OCI-LY3 (cell line): ENCODE measurements at regions not wholly inside any gene's neighbourhood (a gene's known extent, or its start where the extent isn't known, plus 50 kb on each side); places are given as distances from the start of the nearest gene placed in this dataset.

Experiments used
- H2AFZ ChIP-seq: fragments of 200-600, 300-600 bp; shearing (Covaris generic); 2 replicates; pipeline ENCODE4 v1.6.0; 2014; ENCODE audit warnings: antibody characterized with exemption, low read depth, low read length
- H3K27ac ChIP-seq: fragments of 200-600, 300-600 bp; sonication (generic); 2 replicates; pipeline ENCODE4 v1.5.1; 2014; ENCODE audit warnings: mild to moderate bottlenecking, low read length, moderate library complexity, mixed read lengths
- H3K27me3 ChIP-seq: fragments of 200-600, 300-600 bp; sonication (generic); 2 replicates; pipeline ENCODE4 v1.6.1; 2014; ENCODE audit warnings: low read depth, low read length, mixed read lengths
- H3K36me3 ChIP-seq: fragments of 200-600, 300-600 bp; sonication (generic); replicated peaks from 2 replicates; pipeline ENCODE3; 2014; ENCODE audit warnings: low read depth, low read length, mixed read lengths
- H3K4me1 ChIP-seq: fragments of 300-600, 200-600 bp; sonication (generic); 2 replicates; pipeline ENCODE4 v1.6.1; 2014; ENCODE audit warnings: low read length, mixed read lengths
- H3K4me2 ChIP-seq: fragments of 200-600, 300-600 bp; sonication (generic); 2 replicates; pipeline ENCODE4 v1.6.1; 2014; ENCODE audit warnings: low read length, mixed read lengths
- H3K4me3 ChIP-seq: fragments of 300-600, 200-600 bp; sonication (generic); 2 replicates; pipeline ENCODE4 v1.5.1; 2014; ENCODE audit warnings: antibody characterized with exemption, mild to moderate bottlenecking, low read length, moderate library complexity
- H3K79me2 ChIP-seq: fragments of 300-600, 200-600 bp; shearing (Covaris generic); 2 replicates; pipeline ENCODE4 v1.6.1; 2014; ENCODE audit warnings: mild to moderate bottlenecking, low read length, mixed read lengths
- H3K9ac ChIP-seq: fragments of 300-600, 200-600 bp; shearing (Covaris generic); 2 replicates; pipeline ENCODE4 v1.6.0; 2014; ENCODE audit warnings: mild to moderate bottlenecking, low read length, moderate library complexity
- H3K9me3 ChIP-seq: fragments of 200-600, 300-600 bp; shearing (Covaris generic); 2 replicates; pipeline ENCODE4 v1.6.1; 2014; ENCODE audit warnings: low read length, mixed read lengths; ENCODE audit not compliant: insufficient read depth
- H4K20me1 ChIP-seq: fragments of 200-600, 300-600 bp; sonication (generic); 2 replicates; pipeline ENCODE4 v1.6.1; 2016; ENCODE audit warnings: low read length, mixed read lengths; ENCODE audit not compliant: insufficient read depth
- EZH2phosphoT487 ChIP-seq: fragments of 200-600 bp; shearing (Covaris generic); IDR thresholded peaks from 2 replicates; pipeline ENCODE4 v1.6.1; 2018; ENCODE audit warnings: antibody characterized with exemption, mixed run types, low read depth
- TF ChIP-seq, protein P1 (sequence below): fragments of 200-600, 300-600 bp; sonication (generic); IDR thresholded peaks from 2 replicates; pipeline ENCODE4 v1.5.1; 2014; ENCODE audit warnings: antibody characterized with exemption, low read length, low read depth

DNA sequence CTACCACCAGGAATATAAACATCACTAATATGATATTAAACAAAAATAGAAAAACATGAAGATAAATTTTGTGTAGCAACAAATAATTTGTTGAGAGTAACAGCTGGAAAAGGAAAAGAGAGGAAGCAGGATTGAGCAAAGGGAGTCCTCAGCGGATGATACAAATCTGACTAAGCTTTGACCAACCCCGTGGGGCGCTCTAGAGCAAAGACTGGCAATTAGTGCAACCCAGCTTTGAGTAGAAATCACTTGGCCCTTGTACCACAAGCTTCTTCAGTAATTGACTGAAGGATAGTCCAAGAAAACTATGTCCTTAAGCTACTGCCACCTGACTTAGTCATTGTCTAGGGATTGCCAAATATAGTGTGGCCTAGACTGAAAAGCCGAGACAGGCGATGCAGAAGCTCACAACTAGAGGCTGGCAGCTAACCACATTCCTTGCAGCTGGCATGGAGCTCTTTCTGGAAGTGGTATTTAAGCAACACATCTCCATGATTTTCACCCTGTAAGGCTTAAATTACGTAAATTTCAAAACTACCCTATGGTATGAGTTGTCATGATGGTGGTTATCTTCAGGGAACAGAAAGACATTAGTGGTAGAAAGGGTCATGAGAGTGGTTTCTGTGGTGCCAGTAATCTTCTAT lies 396.0 kb downstream of the PDGFC start:
- H3K9me3 ChIP-seq = no peaks in the 10 kb centered on the region
- no peaks in the 10 kb centered on the region for H4K20me1 ChIP-seq
- H3K9ac ChIP-seq = no peak overlapping the region
- no peak for TF ChIP-seq EZH2phosphoT487
- TF ChIP-seq, protein P1, sequence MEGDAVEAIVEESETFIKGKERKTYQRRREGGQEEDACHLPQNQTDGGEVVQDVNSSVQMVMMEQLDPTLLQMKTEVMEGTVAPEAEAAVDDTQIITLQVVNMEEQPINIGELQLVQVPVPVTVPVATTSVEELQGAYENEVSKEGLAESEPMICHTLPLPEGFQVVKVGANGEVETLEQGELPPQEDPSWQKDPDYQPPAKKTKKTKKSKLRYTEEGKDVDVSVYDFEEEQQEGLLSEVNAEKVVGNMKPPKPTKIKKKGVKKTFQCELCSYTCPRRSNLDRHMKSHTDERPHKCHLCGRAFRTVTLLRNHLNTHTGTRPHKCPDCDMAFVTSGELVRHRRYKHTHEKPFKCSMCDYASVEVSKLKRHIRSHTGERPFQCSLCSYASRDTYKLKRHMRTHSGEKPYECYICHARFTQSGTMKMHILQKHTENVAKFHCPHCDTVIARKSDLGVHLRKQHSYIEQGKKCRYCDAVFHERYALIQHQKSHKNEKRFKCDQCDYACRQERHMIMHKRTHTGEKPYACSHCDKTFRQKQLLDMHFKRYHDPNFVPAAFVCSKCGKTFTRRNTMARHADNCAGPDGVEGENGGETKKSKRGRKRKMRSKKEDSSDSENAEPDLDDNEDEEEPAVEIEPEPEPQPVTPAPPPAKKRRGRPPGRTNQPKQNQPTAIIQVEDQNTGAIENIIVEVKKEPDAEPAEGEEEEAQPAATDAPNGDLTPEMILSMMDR = peak; percentile 23; the same call in 1 of the 2 replicates
- H3K4me3 ChIP-seq = no peak overlapping the region
- H3K36me3 ChIP-seq = no peaks in the 10 kb centered on the region
- H3K4me1 ChIP-seq = no peaks in the 10 kb centered on the region
- H3K27me3 ChIP-seq = no peaks in the 10 kb centered on the region
- H2AFZ ChIP-seq = peak overlapping the region; percentile 39; the same call in 1 of the 2 replicates
- H3K4me2 ChIP-seq = no peak overlapping the region
- H3K79me2 ChIP-seq = no peaks in the 10 kb centered on the region
- no peak overlapping the region for H3K27ac ChIP-seq

DNA sequence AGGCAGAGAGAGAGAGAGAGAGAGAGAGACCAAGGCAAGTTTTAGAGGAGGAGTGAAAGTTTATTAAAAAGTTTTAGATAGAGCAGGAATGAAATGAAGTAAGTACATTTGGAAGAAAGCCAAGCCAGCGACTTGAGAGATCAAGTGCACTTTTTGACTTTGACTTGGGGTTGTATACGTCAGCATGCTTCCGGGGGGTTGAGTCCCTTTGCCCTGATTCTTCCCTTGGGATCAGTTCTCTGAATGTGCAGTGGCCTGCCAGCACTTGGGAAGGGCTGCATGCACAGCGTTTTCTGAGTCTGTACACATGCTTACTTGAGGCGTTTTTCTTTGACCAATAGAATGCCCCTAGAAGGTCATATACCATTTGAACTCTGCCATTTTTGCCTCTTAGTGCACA lies 400.5 kb downstream of the PDGFC start:
- Histone ChIP-seq H3K4me2 (no peak overlapping the region), H3K9me3 (no peaks in the 10 kb centered on the region), H3K27ac (no peak overlapping the region), H3K9ac (no peak overlapping the region), H2AFZ (no peak overlapping the region), H3K4me3 (no peak overlapping the region), H4K20me1 (no peaks in the 10 kb centered on the region), H3K4me1 (no peaks in the 10 kb centered on the region), H3K36me3 (no peaks in the 10 kb centered on the region), H3K27me3 (no peaks in the 10 kb centered on the region), H3K79me2 (no peaks in the 10 kb centered on the region)
- no peak for TF ChIP-seq EZH2phosphoT487
- TF ChIP-seq, protein P1 = no peak

DNA sequence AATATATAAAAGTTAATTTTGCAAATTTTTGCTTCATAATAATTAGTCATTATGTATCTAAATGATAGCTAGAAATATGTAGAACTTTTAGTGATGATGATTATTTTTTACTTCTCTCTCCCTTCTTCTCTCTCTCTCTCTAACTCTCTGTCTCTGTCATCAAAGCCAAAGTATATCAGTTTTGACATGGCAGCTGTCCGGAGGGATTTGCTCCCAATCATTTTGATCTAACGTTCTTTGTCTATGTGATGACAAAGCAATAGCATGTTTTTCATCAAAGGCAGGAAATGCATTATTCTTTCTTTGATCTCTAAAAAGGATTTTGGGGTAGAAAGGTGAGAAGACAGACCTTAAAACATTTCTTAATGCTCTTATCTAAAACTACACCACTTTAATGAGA lies 402.1 kb downstream of the PDGFC start:
- no peaks in the 10 kb centered on the region for H4K20me1 ChIP-seq
- TF ChIP-seq EZH2phosphoT487 = no peak
- TF ChIP-seq, protein P1 = no peak

DNA sequence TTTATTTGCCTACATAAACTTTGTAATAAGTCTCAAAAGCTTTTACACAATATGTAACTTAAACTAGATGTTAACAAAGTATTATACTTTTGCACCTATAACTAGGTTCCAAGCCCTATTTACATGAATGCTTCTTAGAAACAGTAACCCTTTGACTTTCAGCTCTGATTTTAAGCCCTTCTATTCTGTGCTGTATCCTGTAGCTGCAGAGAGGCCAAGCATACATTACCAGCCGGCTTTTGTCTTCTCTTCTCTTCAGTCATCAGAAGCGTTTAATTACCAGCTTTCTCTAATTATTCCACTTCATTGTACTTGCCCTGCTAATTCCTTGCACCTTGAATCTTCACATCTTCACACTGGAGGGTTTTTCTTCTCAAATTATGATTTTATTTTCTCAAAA lies 403.1 kb downstream of the PDGFC start:
- Histone ChIP-seq H3K9me3 (no peaks in the 10 kb centered on the region), H3K79me2 (no peaks in the 10 kb centered on the region), H3K27me3 (no peaks in the 10 kb centered on the region), H3K4me1 (no peaks in the 10 kb centered on the region), H3K27ac (no peak overlapping the region), H3K9ac (no peak overlapping the region), H3K4me2 (no peak overlapping the region), H4K20me1 (no peaks in the 10 kb centered on the region), H3K4me3 (no peak overlapping the region), H3K36me3 (no peaks in the 10 kb centered on the region), H2AFZ (no peak overlapping the region)
- TF ChIP-seq, protein P1 = no peak
- TF ChIP-seq EZH2phosphoT487 = no peak

More for the DNA sequence above, 402.1 kb downstream of the PDGFC start:
- Histone ChIP-seq H3K27me3 (no peaks in the 10 kb centered on the region), H3K4me2 (no peak overlapping the region), H2AFZ (no peak overlapping the region), H3K27ac (no peak overlapping the region), H3K36me3 (no peaks in the 10 kb centered on the region), H3K4me3 (no peak overlapping the region), H3K9me3 (no peaks in the 10 kb centered on the region), H3K79me2 (no peaks in the 10 kb centered on the region), H3K4me1 (no peaks in the 10 kb centered on the region), H3K9ac (no peak overlapping the region)
